Chondrocyte (in vitro differentiated cells): ENCODE measurements at regions not wholly inside any gene's neighbourhood (a gene's known extent, or its start where the extent isn't known, plus 50 kb on each side); places are given as distances from the start of the nearest gene placed in this dataset.

ENCODE experiments used
- DNase-seq: peaks from one replicate; pipeline ENCODE4 v3.0.0; 2021; ENCODE audit warnings: mixed read lengths, low spot score
- H3K27ac Mint-ChIP-seq: one replicate; pipeline ENCODE4 v1.8.0; 2021; ENCODE audit warnings: mild to moderate bottlenecking, moderate library complexity, mixed read lengths; ENCODE audit not compliant: unreplicated experiment
- H3K27me3 Mint-ChIP-seq: 2 replicates; pipeline ENCODE4 v1.8.0; 2021; ENCODE audit warnings: low read depth, mixed read lengths
- H3K36me3 Mint-ChIP-seq: 2 replicates; pipeline ENCODE4 v1.8.0; 2021; ENCODE audit warnings: low read depth, mixed read lengths
- H3K4me1 Mint-ChIP-seq: 2 replicates; pipeline ENCODE4 v1.8.0; 2021; ENCODE audit warnings: low read depth, mild to moderate bottlenecking, mixed read lengths
- H3K4me3 Mint-ChIP-seq: one replicate; pipeline ENCODE4 v1.8.0; 2021; ENCODE audit warnings: mild to moderate bottlenecking, moderate library complexity, mixed read lengths; ENCODE audit not compliant: unreplicated experiment
- H3K9me3 Mint-ChIP-seq: 2 replicates; pipeline ENCODE4 v1.8.0; 2021; ENCODE audit warnings: low read depth, mixed read lengths
- CTCF ChIP-seq: fragments of 200-600 bp; sonication (generic); IDR thresholded peaks from 2 replicates; pipeline ENCODE4 v1.5.0; 2021; ENCODE audit warnings: antibody characterized with exemption, mild to moderate bottlenecking, moderate library complexity

GRCh38 chr6:91781946-91782345 lies 1195.1 kb upstream of the MAP3K7 start:
- TF ChIP-seq CTCF, result no peak
- H3K4me1 Mint-ChIP-seq, result no peaks in the 10 kb centered on the region
- no peaks in the 10 kb centered on the region for H3K36me3 Mint-ChIP-seq
- H3K4me3 Mint-ChIP-seq, result no peak overlapping the region
- peaks cover 4% of the 10 kb centered on the region for H3K9me3 Mint-ChIP-seq
- H3K27me3 Mint-ChIP-seq, result no peaks in the 10 kb centered on the region
- no peak overlapping the region for H3K27ac Mint-ChIP-seq
- no peak for DNase-seq

DNA sequence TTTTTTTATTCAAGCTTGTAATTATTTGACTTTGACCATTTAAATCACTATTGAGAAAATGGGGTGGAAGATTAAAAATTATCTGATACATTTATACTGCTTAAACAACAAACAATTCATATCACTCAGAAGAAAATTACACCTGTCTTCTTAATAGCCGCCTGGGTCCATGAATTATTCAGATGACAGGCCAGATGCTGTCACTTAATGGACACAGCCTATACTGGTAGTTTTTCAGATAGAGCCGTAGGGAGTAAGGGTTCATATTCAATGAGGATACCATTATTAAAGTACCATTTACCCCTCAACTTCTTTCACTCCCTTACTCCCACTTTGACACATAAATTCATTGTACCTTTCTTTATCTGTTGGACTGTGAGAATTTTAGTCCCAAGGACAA lies 1193.4 kb upstream of the MAP3K7 start:
- no peak overlapping the region for H3K27ac Mint-ChIP-seq
- H3K36me3 Mint-ChIP-seq, result peaks cover 7% of the 10 kb centered on the region
- no peaks in the 10 kb centered on the region for H3K27me3 Mint-ChIP-seq
- no peak for TF ChIP-seq CTCF
- no peaks in the 10 kb centered on the region for H3K4me1 Mint-ChIP-seq
- H3K9me3 Mint-ChIP-seq, result peaks cover 20% of the 10 kb centered on the region
- no peak overlapping the region for H3K4me3 Mint-ChIP-seq
- no peak for DNase-seq

DNA sequence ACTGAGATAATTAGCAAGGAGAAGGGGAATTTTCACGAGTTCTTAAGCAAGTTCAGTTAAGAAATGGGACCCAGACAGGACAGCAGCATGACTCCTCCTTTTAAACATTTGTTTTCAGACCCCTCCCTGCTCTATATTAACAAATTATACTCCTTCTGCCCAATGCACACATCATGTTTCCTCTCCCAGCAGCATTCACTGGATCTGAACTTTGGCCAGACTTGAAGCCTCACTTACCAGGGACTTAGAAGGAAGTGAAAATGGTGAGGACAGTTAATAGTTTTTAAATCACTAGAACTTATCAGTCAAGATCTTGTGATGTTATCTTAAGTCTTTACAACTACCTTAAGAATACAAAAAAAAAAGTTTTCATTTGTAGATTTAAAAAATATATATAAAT lies 1174.7 kb upstream of the MAP3K7 start:
- Mint-ChIP-seq H3K9me3 (no peaks in the 10 kb centered on the region), H3K36me3 (no peaks in the 10 kb centered on the region), H3K27me3 (no peaks in the 10 kb centered on the region), H3K4me1 (no peaks in the 10 kb centered on the region), H3K4me3 (no peak overlapping the region), H3K27ac (no peak overlapping the region)
- TF ChIP-seq CTCF, result no peak
- DNase-seq, result no peak

- Mint-ChIP-seq H3K4me1 (no peaks in the 10 kb centered on the region), H3K9me3 (peaks cover 6% of the 10 kb centered on the region), H3K36me3 (no peaks in the 10 kb centered on the region), H3K27me3 (no peaks in the 10 kb centered on the region), H3K4me3 (no peak overlapping the region), H3K27ac (no peak overlapping the region)
- DNase-seq, result no peak
- no peak for TF ChIP-seq CTCF
Observed at GRCh38 chr6:91754691-91755090, 1167.8 kb upstream of the MAP3K7 start.

GRCh38 chr6:91751526-91751925 lies 1164.7 kb upstream of the MAP3K7 start:
- Mint-ChIP-seq H3K36me3 (no peaks in the 10 kb centered on the region), H3K9me3 (peaks cover 6% of the 10 kb centered on the region), H3K4me1 (no peaks in the 10 kb centered on the region), H3K27ac (no peak overlapping the region), H3K4me3 (no peak overlapping the region), H3K27me3 (no peaks in the 10 kb centered on the region)
- DNase-seq, result no peak
- no peak for TF ChIP-seq CTCF
